H1 (cell line): ENCODE measurements at regions not wholly inside any gene's neighbourhood (a gene's known extent, or its start where the extent isn't known, plus 50 kb on each side); places are given as distances from the start of the nearest gene placed in this dataset.

ENCODE experiments used
- CTCF ChIA-PET: fragments of 300-600 bp; sonication (Branson Sonifier 250); formaldehyde crosslinking; loops from one replicate; lab custom pipeline; 2021; ENCODE audit not compliant: partially characterized antibody; lab: Charles Lee
- POLR2A ChIA-PET: fragments of 300-600 bp; sonication (Branson Sonifier 250); formaldehyde crosslinking; loops from one replicate; lab custom pipeline; 2021; ENCODE audit warnings: inconsistent platforms; ENCODE audit not compliant: partially characterized antibody; lab: Charles Lee
- DNase-seq, 2 experiments: peaks; one replicate each; pipeline versions ENCODE4 v3.0.0 to v3.0.0-alpha.2; 2010 to 2022; ENCODE audit warnings: low spot score in 2 of 2, low read depth in 1 of 2, mixed read lengths in 1 of 2
- FAIRE-seq: peaks from 2 replicates; lab custom pipeline; 2011; peaks lifted over from hg19 to GRCh38; lab: Jason Lieb, UNC
- H2AFZ ChIP-seq: 2 replicates; pipeline ENCODE4 v1.8.1; 2012; ENCODE audit warnings: low read length, inconsistent platforms
- H2AK5ac ChIP-seq: 2 replicates; pipeline ENCODE4 v1.6.1; 2013; ENCODE audit warnings: low read depth, low read length
- H2BK120ac ChIP-seq: replicated peaks from 2 replicates; pipeline ENCODE3; 2013; ENCODE audit warnings: low read depth, low read length, inconsistent platforms
- H2BK12ac ChIP-seq: 2 replicates; pipeline ENCODE4 v1.6.1; 2013; ENCODE audit warnings: low read depth, low read length
- H2BK15ac ChIP-seq: 2 replicates; pipeline ENCODE4 v1.6.1; 2013; ENCODE audit warnings: low read length
- H2BK20ac ChIP-seq: 2 replicates; pipeline ENCODE4 v1.6.1; 2013; ENCODE audit warnings: low read length
- H2BK5ac ChIP-seq: 2 replicates; pipeline ENCODE4 v1.6.1; 2013; ENCODE audit warnings: low read depth, low read length
- H3K14ac ChIP-seq: 2 replicates; pipeline ENCODE4 v1.6.1; 2013; ENCODE audit warnings: inconsistent platforms; ENCODE audit not compliant: insufficient read length
- H3K18ac ChIP-seq: 2 replicates; pipeline ENCODE4 v1.6.1; 2013; ENCODE audit warnings: low read length; ENCODE audit errors: extremely low read depth
- H3K23ac ChIP-seq: 2 replicates; pipeline ENCODE4 v1.6.1; 2013; ENCODE audit warnings: inconsistent platforms; ENCODE audit not compliant: insufficient read length
- H3K23me2 ChIP-seq: 2 replicates; pipeline ENCODE4 v1.6.1; 2013; ENCODE audit warnings: low read depth, low read length
- H3K27ac ChIP-seq: 2 replicates; pipeline ENCODE4 v1.6.1; 2011; ENCODE audit warnings: low read depth, low read length, inconsistent platforms
- H3K27me3 ChIP-seq, 4 experiments: replicated peaks in 1 of 4; 1 replicate in 1 of 4; 2 replicates in 3 of 4; pipeline versions ENCODE4 v1.6.1 to v1.8.1; 2011 to 2013; ENCODE audit warnings: low read length in 3 of 4, mild to moderate bottlenecking in 3 of 4, inconsistent platforms in 2 of 4, mixed read lengths in 2 of 4, moderate library complexity in 1 of 4; ENCODE audit not compliant: control insufficient read depth in 3 of 4, insufficient read depth in 3 of 4; ENCODE audit errors: extremely low read depth in 1 of 4
- H3K36me3 ChIP-seq, 4 experiments: 2 replicates each; pipeline versions ENCODE4 v1.6.1 to v1.8.1; 2011 to 2013; ENCODE audit warnings: mild to moderate bottlenecking in 4 of 4, low read length in 3 of 4, moderate library complexity in 2 of 4, control low read depth in 1 of 4, inconsistent platforms in 1 of 4; ENCODE audit not compliant: insufficient read depth in 4 of 4, control insufficient read depth in 2 of 4
- H3K4ac ChIP-seq: replicated peaks from 2 replicates; pipeline ENCODE3; 2013; ENCODE audit warnings: low read length, low read depth, mixed read lengths, inconsistent platforms; ENCODE audit not compliant: insufficient read length
- H3K4me1 ChIP-seq, 4 experiments: replicated peaks in 1 of 4; 1 replicate in 1 of 4; 2 replicates in 3 of 4; pipeline versions ENCODE4 v1.6.1 to v1.8.1; 2011 to 2013; ENCODE audit warnings: low read length in 3 of 4, inconsistent platforms in 2 of 4, mixed read lengths in 1 of 4; ENCODE audit not compliant: insufficient read depth in 4 of 4, control insufficient read depth in 3 of 4
- H3K4me2 ChIP-seq, 2 experiments: 2 replicates each; pipeline versions ENCODE4 v1.6.1 to v1.8.1; 2011 to 2013; ENCODE audit warnings: low read depth in 2 of 2, low read length in 2 of 2, control low read depth in 1 of 2, inconsistent platforms in 1 of 2, mild to moderate bottlenecking in 1 of 2; ENCODE audit not compliant: insufficient read depth in 1 of 2
- H3K4me3 ChIP-seq, 4 experiments: fragments of 200-600, 300-600 bp in 1 of 4; sonication (generic), shearing (Covaris generic), sonication (Bioruptor Twin) in 1 of 4; 2 replicates each; pipeline versions ENCODE4 v1.5.1 to v1.8.1; 2011 to 2016; ENCODE audit warnings: low read length in 4 of 4, low read depth in 3 of 4, control low read depth in 2 of 4, inconsistent platforms in 2 of 4, mild to moderate bottlenecking in 2 of 4, mixed read lengths in 1 of 4, moderate library complexity in 1 of 4; ENCODE audit not compliant: insufficient read depth in 2 of 4; ENCODE audit errors: extremely low read depth in 1 of 4
- H3K56ac ChIP-seq: replicated peaks from 2 replicates; pipeline ENCODE3; 2013; ENCODE audit warnings: low read depth, mild to moderate bottlenecking, mixed read lengths, low read length, inconsistent platforms; ENCODE audit not compliant: insufficient read length
- H3K79me1 ChIP-seq: 2 replicates; pipeline ENCODE4 v1.6.1; 2013; ENCODE audit warnings: low read depth, low read length, control low read depth
- H3K79me2 ChIP-seq, 2 experiments: 2 replicates each; pipeline versions ENCODE4 v1.6.1 to v1.8.1; 2012 to 2013; ENCODE audit warnings: low read length in 2 of 2, mild to moderate bottlenecking in 2 of 2, inconsistent platforms in 1 of 2; ENCODE audit not compliant: insufficient read depth in 2 of 2, control insufficient read depth in 1 of 2
- H3K9ac ChIP-seq, 4 experiments: replicated peaks in 1 of 4; 1 replicate in 1 of 4; 2 replicates in 3 of 4; pipeline versions ENCODE4 v1.6.1 to v1.8.1; 2011 to 2013; ENCODE audit warnings: low read depth in 3 of 4, low read length in 3 of 4, control low read depth in 2 of 4, mild to moderate bottlenecking in 2 of 4, moderate library complexity in 2 of 4, inconsistent platforms in 1 of 4; ENCODE audit errors: extremely low read depth in 1 of 4
- H3K9me3 ChIP-seq, 2 experiments: 2 replicates each; pipeline versions ENCODE4 v1.6.1 to v1.8.1; 2012 to 2013; ENCODE audit warnings: mild to moderate bottlenecking in 2 of 2, moderate library complexity in 2 of 2, control low read depth in 1 of 2, inconsistent platforms in 1 of 2, low read depth in 1 of 2, low read length in 1 of 2, mixed read lengths in 1 of 2; ENCODE audit not compliant: insufficient read depth in 2 of 2
- H4K20me1 ChIP-seq, 2 experiments: replicated peaks in 1 of 2; 2 replicates each; pipeline versions ENCODE3 to v1.8.1; 2011 to 2013; ENCODE audit warnings: inconsistent platforms in 2 of 2, low read length in 2 of 2, mild to moderate bottlenecking in 1 of 2; ENCODE audit not compliant: insufficient read depth in 2 of 2, control insufficient read depth in 1 of 2
- H4K5ac ChIP-seq: 2 replicates; pipeline ENCODE4 v1.6.1; 2013; ENCODE audit warnings: low read length, low read depth, mixed read lengths, inconsistent platforms; ENCODE audit not compliant: insufficient read length
- H4K8ac ChIP-seq: 2 replicates; pipeline ENCODE4 v1.8.0; 2013; ENCODE audit warnings: mild to moderate bottlenecking, moderate library complexity, low read length, inconsistent platforms; ENCODE audit not compliant: insufficient read depth; ENCODE audit errors: extremely low read depth
- H4K91ac ChIP-seq: replicated peaks from 2 replicates; pipeline ENCODE3; 2013; ENCODE audit warnings: low read length, mixed read lengths, inconsistent platforms; ENCODE audit not compliant: insufficient read length
- BACH1 ChIP-seq: IDR thresholded peaks from 2 replicates; pipeline ENCODE4 v1.6.1; 2012; ENCODE audit warnings: low read length, improper control_type of control experiment
- BCL11A ChIP-seq, 2 experiments: IDR thresholded peaks; one replicate each; pipeline ENCODE4 v1.6.1; 2011; ENCODE audit warnings: low read depth in 2 of 2, low read length in 2 of 2, mild to moderate bottlenecking in 2 of 2
- CTBP2 ChIP-seq: IDR thresholded peaks from 2 replicates; pipeline ENCODE4 v1.7.0; 2011; ENCODE audit warnings: borderline replicate concordance, mild to moderate bottlenecking, moderate library complexity, mixed read lengths, low read length; ENCODE audit not compliant: insufficient read depth, insufficient read length
- EP300 ChIP-seq, 2 experiments: IDR thresholded peaks; 1 replicate in 1 of 2; 2 replicates in 1 of 2; pipeline ENCODE4 v1.6.1; 2011 to 2012; ENCODE audit warnings: low read depth in 2 of 2, low read length in 2 of 2, mild to moderate bottlenecking in 2 of 2, borderline replicate concordance in 1 of 2, inconsistent platforms in 1 of 2, moderate library complexity in 1 of 2
- GABPA ChIP-seq: IDR thresholded peaks from 2 replicates; pipeline ENCODE4 v1.6.1; 2011; ENCODE audit warnings: mild to moderate bottlenecking, low read length, moderate library complexity, borderline replicate concordance; ENCODE audit not compliant: insufficient read depth
- JUND ChIP-seq: IDR thresholded peaks from 2 replicates; pipeline ENCODE4 v1.6.1; 2011; ENCODE audit warnings: mild to moderate bottlenecking, improper control_type of control experiment, low read length
- RBBP5 ChIP-seq: IDR thresholded peaks from 2 replicates; pipeline ENCODE4 v1.7.1; 2012; ENCODE audit warnings: low read depth, mild to moderate bottlenecking, inconsistent platforms, low read length, moderate library complexity, borderline replicate concordance
- WGBS, 2 experiments: shearing (Covaris generic) in 1 of 2; methylation state at CpG; one replicate each; pipeline versions ENCODE4 v1.1.6 to v1.1.7; 2013 to 2015; ENCODE audit warnings: low lambda C conversion rate in 2 of 2, mixed read lengths in 2 of 2, inconsistent platforms in 1 of 2, low coverage in 1 of 2, missing lambda C conversion rate in 1 of 2; ENCODE audit not compliant: insufficient replicate concordance in 2 of 2, insufficient coverage in 1 of 2, insufficient read length in 1 of 2; ENCODE audit errors: extremely low coverage in 1 of 2, missing lambda C conversion rate in 1 of 2; 5-methylcytosine and 5-hydroxymethylcytosine counted together
- TF ChIP-seq, protein P1 (sequence below): IDR thresholded peaks from 2 replicates; pipeline ENCODE4 v1.6.1; 2012; ENCODE audit warnings: low read length, inconsistent platforms
- TF ChIP-seq, protein P2 (sequence below), 3 experiments: IDR thresholded peaks; 1 replicate in 2 of 3; 2 replicates in 1 of 3; pipeline versions ENCODE4 v1.5.1 to v1.6.1; 2011; ENCODE audit warnings: low read length in 3 of 3, mild to moderate bottlenecking in 3 of 3, inconsistent platforms in 2 of 3, low read depth in 1 of 3, moderate library complexity in 1 of 3; ENCODE audit not compliant: insufficient read depth in 1 of 3; ENCODE audit errors: control extremely low read depth in 1 of 3

DNA sequence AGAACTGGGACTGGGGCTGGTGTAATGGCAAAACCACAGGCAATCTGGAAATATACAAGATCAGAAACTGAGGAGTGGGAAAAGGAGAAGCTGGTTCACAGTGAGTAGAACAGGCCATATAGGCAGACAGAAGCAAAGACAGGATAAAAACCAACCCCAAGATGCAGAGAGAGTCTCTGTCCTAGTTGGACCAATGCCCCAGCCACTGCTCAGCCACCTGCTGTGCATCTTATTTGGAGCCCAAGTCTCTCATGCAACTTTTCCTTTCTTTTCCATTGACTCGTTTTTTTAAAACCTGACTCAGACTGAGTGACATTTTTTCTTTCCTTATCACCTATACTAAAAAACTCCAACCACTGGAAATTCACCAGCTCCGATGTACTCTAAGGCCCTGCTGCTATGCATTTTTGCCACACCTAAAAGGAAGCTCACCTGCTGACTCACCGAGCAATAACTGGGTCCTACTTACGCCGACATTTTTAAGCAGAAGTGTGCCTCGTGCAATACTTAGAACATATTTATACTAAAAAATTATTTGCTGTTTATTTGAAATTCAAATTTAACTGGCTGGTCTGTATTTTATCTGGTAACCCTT lies 100.8 kb upstream of the XYLT1 start:
- DNase-seq (no peak), FAIRE-seq (no peak)
- no peak overlapping the region for H2BK20ac ChIP-seq
- no peak overlapping the region for H3K56ac ChIP-seq
- no peaks in the 10 kb centered on the region for H3K27me3 ChIP-seq
- no peaks in the 10 kb centered on the region for H3K79me2 ChIP-seq
- no peak overlapping the region for H2BK15ac ChIP-seq
- ChIA-PET CTCF (interaction anchor here (0.8 to 3.2 kb wide), 7 partner anchors 8 to 355 kb away, joined by 3 to 19 read pairs (median 4); no protein-coding TSS in a partner anchor), POLR2A (no interaction called here)
- 86% methylated on average over 6 of the region's 6 CpGs; no CpG with 5 or more reads in 1 of the 2 experiments for WGBS, 2 experiments
- H2AFZ ChIP-seq: no peak overlapping the region
- no peak overlapping the region for H4K91ac ChIP-seq
- H3K4ac ChIP-seq: no peak overlapping the region
- no peak overlapping the region for H2BK12ac ChIP-seq
- H3K27ac ChIP-seq: no peak overlapping the region
- H3K23me2 ChIP-seq: no peaks in the 10 kb centered on the region
- H3K9ac ChIP-seq: no peak overlapping the region
- no peak overlapping the region for H2BK120ac ChIP-seq
- H4K8ac ChIP-seq: no peak overlapping the region
- H3K36me3 ChIP-seq: no peaks in the 10 kb centered on the region
- no peak overlapping the region for H4K5ac ChIP-seq
- no peaks in the 10 kb centered on the region for H4K20me1 ChIP-seq
- no peak overlapping the region for H3K4me3 ChIP-seq
- H3K23ac ChIP-seq: no peak overlapping the region
- no peak overlapping the region for H2AK5ac ChIP-seq
- no peak overlapping the region for H3K4me2 ChIP-seq
- H3K18ac ChIP-seq: no peak overlapping the region
- no peak overlapping the region for H3K14ac ChIP-seq
- H3K79me1 ChIP-seq: no peaks in the 10 kb centered on the region
- H2BK5ac ChIP-seq: no peak overlapping the region
- no peaks in the 10 kb centered on the region for H3K4me1 ChIP-seq
- no peaks in the 10 kb centered on the region for H3K9me3 ChIP-seq
- TF ChIP-seq RBBP5 (no peak), JUND (no peak), EP300 (IDR thresholded peaks at IDR 0.05; ENCODE audit: borderline replicate concordance in 1 of 2, low read depth in 2 of 2, low read length in 2 of 2) (no peak), BCL11A (IDR thresholded peaks at IDR 0.05; ENCODE audit: low read depth in 2 of 2, low read length in 2 of 2) (no peak), CTBP2 (no peak), GABPA (no peak), BACH1 (no peak)
- TF ChIP-seq, protein P1, sequence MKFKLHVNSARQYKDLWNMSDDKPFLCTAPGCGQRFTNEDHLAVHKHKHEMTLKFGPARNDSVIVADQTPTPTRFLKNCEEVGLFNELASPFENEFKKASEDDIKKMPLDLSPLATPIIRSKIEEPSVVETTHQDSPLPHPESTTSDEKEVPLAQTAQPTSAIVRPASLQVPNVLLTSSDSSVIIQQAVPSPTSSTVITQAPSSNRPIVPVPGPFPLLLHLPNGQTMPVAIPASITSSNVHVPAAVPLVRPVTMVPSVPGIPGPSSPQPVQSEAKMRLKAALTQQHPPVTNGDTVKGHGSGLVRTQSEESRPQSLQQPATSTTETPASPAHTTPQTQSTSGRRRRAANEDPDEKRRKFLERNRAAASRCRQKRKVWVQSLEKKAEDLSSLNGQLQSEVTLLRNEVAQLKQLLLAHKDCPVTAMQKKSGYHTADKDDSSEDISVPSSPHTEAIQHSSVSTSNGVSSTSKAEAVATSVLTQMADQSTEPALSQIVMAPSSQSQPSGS: no peak
- TF ChIP-seq, protein P2, sequence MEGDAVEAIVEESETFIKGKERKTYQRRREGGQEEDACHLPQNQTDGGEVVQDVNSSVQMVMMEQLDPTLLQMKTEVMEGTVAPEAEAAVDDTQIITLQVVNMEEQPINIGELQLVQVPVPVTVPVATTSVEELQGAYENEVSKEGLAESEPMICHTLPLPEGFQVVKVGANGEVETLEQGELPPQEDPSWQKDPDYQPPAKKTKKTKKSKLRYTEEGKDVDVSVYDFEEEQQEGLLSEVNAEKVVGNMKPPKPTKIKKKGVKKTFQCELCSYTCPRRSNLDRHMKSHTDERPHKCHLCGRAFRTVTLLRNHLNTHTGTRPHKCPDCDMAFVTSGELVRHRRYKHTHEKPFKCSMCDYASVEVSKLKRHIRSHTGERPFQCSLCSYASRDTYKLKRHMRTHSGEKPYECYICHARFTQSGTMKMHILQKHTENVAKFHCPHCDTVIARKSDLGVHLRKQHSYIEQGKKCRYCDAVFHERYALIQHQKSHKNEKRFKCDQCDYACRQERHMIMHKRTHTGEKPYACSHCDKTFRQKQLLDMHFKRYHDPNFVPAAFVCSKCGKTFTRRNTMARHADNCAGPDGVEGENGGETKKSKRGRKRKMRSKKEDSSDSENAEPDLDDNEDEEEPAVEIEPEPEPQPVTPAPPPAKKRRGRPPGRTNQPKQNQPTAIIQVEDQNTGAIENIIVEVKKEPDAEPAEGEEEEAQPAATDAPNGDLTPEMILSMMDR (IDR thresholded peaks at IDR 0.05; ENCODE audit: control extremely low read depth in 1 of 3, insufficient read depth in 1 of 3, low read depth in 1 of 3, low read length in 3 of 3): no peak
